GM21526 (cell line): ENCODE measurements at regions not wholly inside any gene's neighbourhood (a gene's known extent, or its start where the extent isn't known, plus 50 kb on each side); places are given as distances from the start of the nearest gene placed in this dataset.

Source experiments
- ATAC-seq: cut with Tn5 transposase; IDR thresholded peaks from one replicate; pipeline ENCODE4 v1.9.1; 2021; ENCODE audit warnings: moderate library complexity; ENCODE audit not compliant: unreplicated experiment, low FRiP score

DNA sequence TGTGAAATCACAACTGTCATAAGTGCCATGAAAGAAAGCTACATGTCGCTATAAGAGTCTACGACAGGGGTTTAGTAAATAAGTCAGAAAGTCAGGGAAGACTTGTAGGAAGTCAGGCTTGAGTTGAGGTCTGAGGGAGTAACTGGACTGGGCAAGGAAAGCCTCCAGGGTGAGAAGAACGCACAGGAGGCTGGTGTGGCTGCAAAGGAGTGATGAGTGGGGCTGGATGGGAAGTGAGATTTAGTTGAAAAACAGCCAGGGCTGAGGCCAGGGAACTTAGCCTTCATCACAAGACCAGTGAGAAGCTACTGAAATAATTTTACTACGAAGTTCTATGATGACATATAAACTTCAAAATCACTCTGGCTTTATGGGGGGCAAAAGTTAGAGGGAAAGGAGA, 763.7 kb upstream of the PHF14 start:
- ATAC-seq: no peak

DNA sequence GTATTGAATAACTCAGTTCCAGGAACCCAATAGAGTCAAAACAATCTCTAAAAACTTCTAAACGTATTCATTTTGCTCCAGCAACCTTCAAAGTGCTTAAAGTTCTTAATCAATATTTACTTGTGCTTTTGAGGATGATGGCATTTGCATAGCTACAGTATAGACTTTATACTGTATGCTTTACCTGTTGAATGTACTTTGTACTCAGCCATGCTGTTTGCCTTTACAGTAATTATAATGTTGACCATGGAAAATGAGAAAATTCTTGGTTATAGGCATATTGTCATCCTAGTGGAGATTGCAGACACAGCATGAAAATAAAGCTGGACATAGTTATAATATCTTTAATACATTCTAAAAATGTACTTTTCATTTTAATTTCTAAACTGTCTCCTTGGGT, 762.7 kb upstream of the PHF14 start:
- no peak for ATAC-seq

DNA sequence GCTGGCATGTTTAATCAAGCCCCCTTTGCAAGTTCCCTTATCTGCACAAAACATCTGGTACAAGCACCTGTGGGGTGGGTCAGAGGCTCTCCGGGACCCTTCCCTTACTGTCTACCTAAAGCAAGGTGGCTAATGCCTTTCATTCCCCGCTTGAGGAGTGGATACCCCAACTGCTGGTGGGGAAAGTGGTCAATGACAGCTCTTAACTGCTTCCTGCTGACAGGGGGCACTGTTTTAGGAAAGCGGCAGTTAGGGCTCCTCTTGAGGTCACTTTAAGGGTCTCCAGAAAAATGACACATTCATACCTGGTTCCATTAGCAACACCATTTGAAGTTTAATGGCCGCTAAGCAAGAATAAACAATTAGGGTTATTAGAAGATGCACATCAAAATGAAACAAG, 761.8 kb upstream of the PHF14 start:
- no peak for ATAC-seq

DNA sequence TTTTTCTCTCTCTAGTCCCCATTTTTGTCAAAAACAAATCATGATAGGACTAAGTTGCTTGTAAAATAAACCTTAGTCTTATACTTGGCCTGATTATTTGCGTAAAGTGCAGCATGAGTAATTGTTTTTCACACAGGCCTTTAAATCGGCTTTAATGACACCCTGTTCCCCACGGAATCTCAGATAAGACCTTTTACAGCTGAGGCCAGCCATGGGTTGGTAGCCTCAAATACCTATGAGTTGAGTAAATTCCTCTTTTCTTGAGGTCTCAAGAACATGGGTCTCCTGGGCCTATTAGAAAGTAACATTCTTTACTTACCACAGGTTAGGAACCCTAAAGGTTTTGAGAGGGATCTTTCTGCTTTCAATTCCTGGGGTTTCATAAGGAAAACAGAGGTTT, 761.0 kb upstream of the PHF14 start:
- ATAC-seq: no peak

DNA sequence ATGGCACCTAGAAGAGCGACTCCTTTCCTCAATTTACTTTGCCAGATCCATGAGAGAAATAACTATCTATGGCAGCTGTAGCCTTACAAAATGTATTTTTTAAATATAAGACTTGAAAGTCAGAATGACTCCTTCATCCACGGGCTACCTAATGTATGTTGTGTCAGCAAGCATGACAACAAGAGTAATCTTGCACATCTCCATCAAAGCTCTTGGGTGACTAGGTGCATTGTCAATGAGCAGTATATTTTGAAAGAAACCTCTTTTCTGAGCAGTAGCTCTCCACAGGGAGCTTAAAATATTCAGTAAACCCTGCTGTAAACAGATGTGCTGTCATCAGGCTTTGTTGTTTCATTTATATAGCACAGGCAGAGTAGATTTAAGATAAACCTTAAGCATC, 757.2 kb upstream of the PHF14 start:
- no peak for ATAC-seq

DNA sequence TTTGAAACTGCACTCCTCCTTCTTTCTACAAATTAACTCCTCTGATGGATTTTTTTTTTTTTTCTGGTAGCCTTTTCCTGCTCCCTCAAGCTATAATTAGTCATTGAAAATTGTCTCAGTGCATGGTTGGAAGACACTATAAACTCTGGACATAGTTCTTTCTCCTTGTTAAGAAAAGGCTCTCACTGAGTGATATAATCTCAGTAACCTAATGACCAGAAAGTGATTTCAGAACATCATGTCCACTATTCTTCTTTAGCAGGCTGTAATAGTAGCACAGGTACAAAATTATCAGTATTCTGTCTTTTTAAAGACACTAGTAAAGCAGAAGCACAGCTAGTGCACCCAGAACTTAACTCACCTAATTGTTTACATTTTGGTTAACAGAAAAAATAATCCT, 752.6 kb upstream of the PHF14 start:
- no peak for ATAC-seq

DNA sequence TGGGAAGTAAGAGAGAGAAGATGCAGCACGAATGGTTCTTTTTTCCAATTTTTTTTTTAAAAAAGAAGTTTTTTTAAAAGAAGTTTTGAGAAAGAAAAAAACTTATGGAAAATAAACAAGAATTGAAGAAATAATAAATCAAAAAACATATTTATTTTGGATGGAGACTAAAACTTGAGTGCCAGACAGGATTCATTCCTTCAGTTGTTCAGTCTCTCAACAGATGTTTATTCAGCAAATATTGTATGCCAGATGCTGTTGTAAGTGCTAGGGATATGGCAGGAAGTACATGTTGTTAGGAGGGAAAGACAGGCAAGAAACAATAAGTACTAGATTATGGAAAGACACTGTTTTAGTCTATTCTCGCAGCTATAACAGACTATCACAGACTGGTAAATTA, 750.7 kb upstream of the PHF14 start:
- ATAC-seq: no peak

DNA sequence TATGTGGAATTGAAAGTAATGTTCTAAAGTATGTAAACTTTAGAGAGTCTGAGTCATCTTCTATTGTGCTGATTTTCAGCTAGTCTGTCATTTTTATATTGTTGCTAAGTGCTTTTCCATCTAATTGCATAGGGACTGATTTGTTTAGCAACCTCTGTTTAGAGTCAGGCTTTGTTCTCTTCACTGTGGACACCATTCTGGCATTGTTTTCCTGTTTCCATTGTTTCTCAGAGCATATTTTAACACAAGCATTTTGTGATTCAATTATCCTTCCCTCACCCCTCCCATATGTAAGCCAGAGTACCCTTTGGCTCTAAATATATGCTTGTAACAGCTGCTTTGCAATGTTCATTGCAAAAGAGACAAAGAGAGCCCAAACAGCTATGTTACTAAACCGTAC, 748.4 kb upstream of the PHF14 start:
- no peak for ATAC-seq

DNA sequence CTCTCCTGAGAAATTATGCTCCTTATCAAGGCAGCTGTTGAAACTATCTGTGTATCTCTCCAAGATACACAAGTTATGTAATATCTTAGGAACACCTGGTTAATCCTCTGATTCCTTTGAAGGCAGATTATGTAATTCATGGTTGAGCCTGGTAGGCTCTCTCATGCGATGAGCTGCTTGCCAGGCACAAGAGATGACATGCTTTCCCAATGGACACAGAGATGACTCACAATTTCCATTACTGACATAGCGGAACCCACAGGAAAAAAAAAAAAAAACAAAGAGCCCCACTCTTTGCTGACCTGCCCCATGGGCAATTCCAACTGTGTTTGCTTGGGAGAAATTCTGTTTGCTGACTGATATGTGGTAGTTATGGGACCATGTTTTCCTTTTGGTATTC, 736.4 kb upstream of the PHF14 start:
- no peak for ATAC-seq

DNA sequence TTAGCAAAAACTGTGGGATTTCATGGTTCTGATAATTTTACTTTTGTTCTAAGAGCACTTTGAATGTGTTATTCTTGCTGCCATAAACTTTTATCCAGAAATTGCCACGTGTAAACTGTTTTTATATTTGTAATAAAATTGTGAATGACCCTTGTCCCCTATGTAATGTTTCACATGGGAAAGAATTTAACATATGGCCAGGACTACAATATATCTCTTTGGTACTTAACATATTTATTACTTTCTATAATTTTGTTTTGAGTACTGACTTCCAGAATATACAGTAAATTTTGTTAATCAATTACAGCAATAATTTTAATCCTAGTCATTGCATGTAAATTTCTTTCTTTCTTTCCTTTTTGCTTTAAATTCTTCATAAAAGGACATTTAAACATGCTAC, 735.0 kb upstream of the PHF14 start:
- no peak for ATAC-seq

DNA sequence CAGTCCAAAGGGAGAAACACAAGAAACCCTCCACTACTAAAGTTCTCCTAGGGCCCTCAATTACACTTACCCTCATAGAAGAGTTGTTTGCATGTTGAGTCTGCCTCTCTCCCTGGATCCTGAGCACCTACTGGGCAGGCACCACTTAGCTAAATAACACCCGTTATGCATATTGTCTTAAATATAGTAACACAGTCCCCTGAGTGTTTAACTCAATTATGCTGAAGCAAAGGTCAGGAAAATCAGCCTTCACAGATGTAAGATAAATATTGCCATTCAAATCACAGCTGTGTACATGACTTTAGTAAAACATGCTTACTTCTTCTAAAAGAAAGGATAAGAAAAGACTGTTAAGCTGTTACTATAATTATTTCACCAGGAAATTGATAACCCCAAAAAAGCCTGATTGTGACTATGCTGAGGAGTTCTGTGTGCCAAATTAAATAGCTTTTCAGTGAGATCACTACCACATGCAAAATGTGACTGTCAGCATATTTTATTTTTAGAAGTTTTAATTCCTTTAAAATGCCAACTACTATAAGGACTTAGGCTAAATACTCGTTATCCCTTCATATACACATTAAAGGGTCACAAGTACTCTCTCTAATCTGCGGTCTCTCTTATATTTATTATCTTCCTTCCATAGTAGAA, 733.9 kb upstream of the PHF14 start:
- no peak for ATAC-seq

DNA sequence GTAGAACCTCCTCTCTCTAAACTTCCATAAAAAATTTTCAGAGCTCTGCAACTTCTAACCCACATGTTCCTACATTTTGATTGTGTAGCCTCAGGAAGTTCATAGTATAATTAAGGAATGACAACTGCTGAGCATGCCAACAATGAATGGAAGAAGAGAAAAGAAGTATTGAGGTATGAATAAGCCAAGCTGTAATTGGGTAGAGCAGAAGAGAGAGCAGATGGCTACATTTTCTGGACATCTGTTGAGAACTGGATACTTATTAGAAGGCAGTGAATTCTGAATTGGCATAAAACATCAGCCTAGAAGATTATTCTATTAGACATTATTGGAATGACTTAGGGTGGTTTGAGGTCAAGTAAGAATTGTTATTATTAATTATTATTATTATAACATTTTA, 728.3 kb upstream of the PHF14 start:
- no peak for ATAC-seq

DNA sequence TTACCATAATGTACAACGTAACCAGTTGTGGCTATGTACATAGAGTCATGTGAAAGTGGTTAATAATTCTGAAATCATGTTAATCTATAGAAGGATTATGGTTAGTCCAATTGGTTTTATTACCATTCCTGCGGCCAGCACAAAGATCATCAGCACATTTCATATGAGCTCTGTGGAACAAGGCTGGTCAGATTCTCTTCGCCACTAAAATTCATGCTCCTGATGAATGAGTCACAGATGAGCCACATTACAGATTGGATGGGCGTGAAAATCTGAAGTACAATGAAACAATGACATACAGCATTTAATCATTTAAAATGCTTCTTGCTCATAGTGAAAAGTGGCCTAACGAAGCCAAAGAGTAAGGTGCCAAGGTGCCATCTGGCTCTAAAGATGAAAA, 716.2 kb upstream of the PHF14 start:
- no peak for ATAC-seq

DNA sequence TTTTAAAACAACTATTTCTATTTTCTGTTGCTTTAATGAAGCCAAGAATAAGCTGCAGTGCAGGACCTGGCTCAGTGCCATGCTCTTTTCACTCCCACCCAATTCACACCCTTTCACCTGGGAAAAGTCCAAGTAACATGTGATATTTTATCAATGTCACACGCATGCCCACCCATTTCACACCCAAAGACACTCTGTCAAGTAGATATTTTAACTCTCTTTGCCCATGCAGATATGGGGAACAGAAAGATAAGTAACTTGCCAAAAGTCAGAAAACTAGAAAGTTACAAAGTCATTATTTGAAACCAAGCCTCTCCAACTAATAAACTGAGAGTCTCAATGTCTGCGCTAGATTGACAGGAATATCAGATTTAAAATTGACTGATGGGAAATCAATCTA, 706.7 kb upstream of the PHF14 start:
- no peak for ATAC-seq

DNA sequence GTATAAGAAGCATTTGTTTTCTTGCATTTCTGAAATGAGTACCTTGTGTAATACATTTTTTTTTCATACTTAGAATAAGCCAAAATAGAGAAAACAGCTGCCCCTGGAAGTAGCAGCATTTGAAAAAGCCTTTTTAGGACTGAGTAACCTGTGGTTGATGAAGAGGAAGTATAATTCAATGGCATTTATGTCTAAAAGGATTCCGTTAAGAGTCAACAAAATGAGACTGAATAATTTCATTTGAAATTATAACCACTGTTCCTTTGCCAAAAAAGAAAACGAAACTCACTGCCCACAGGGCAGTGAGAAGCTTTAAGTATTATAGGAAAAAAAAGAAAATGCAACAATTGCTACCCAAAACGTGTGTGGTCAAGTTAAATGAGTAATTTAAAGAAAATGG, 705.6 kb upstream of the PHF14 start:
- ATAC-seq: no peak

DNA sequence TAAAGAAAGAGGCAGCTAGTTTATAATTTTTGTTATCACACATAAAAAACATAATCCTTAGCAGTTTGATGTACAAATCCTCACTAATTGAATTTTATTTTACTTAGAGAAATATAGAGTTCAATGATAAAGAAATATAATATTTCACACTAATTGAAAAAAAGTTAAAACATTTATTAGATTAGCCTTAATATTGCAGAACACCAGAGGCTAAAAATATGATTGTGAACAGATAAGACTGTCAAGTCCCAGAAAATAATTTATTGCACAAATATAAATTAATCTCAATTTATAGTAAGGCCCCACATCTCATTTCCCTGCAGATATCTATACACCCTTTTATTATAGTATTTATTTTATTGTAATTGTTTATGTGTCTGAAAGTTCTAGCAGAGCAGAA, 690.8 kb upstream of the PHF14 start:
- ATAC-seq: no peak

DNA sequence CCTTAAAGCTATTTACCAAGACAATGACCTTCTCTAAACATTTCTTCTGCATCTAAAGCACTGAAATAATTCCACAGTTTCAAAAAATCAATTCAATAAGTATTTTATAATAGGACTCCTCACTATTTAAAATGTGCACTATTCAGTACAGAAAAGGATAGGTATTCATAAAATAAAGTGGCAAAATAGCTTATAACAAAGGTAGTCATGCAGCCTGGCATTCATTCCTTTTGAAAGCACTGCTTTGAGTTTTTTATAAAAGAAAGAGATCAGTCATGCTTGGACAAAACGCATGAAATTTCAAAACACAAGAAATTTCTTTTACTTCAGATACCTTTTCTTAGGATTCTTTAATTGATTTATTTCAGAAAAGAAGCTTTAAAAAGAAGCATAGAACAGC, 689.7 kb upstream of the PHF14 start:
- no peak for ATAC-seq

DNA sequence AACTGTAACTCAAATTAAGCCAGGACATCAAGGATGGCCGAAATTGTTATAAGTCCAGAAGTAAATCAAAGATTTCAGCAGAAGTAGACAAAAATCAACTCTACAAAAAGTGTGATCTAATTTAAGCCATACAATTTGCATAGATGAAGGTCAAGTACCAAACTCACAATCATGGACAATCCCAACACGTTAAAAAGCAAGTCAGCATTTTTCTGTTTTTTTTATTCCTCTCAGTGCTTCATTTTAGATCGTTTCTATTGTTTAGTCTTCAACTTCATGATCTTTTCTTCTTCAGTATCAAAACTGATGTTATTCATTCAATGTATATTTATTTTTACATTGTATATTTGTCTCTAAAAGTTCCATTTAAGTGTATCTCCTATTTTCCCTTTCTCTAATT, 674.3 kb upstream of the PHF14 start:
- ATAC-seq: no peak

DNA sequence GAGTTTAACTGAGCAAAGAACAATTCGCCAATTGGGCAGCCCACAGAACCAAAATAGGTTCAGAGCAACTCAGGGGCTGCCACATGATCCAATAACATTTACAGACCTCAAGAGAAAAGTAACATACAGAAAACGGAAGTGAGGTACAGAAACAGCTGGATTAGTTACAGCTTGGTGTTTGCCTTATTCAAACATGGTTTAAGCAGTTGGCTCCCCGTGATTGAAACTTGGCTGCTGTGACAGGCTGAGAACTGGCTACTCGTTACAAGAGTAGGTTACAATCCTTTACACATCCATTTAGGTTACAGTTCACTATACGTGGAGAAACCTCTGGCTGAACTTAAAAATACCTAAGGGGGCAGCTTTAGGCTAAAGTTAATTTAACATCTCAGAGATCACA, 673.1 kb upstream of the PHF14 start:
- ATAC-seq: no peak

DNA sequence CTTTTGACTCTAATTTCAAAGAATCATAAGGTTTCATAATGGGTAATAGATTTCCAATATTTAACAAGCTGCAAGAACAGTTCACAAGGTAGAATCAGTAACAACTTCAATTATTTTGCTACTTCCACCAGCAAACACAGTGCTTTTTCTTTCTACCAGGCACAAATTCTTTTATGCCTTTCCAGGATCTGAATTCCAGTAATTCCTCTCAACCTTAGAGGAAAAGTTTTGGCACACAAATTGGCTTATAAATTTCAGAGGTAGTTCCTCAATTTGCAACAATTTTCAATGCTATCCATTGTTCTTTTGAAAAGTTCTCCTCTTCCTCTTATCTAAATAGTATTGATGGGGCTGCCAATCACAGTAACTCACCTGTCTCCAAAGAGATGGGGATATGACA, 665.4 kb upstream of the PHF14 start:
- ATAC-seq: no peak

DNA sequence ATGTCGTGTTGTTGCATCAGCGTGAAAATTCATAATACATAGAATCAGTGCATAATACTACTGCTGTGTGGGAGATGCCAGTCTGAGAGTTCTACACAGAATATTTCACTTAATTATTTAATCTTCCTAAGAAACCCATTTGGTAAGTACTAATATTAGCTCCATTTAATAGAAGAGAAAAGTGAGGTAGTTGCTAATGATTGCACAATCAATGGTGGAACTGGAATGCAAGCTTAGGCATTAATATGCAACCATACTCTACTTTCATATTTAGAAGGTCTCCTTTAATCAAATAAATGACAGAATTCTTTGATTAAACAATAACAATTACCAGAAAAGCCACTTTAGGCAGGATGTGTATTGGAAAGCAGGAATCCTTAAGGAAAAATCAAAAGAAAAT, 660.7 kb upstream of the PHF14 start:
- no peak for ATAC-seq

DNA sequence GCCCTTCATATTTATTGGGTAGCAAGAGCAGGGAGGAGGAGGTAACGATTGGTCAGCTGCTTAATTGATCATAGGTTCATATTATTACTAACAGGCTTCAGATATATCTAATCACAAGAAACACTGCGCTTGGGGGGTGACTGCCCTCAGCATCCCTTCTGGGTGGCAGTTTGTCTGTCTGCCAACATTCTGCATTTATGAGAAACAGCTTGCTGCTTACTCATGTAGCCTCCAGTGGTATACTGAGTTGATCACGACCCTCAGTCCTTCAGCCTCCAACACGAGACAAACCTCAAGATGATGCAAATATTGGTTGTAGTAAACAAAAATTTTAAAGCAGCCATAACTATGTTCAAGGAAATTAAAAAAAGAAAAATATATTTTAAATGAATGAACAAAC, 657.8 kb upstream of the PHF14 start:
- ATAC-seq: no peak

DNA sequence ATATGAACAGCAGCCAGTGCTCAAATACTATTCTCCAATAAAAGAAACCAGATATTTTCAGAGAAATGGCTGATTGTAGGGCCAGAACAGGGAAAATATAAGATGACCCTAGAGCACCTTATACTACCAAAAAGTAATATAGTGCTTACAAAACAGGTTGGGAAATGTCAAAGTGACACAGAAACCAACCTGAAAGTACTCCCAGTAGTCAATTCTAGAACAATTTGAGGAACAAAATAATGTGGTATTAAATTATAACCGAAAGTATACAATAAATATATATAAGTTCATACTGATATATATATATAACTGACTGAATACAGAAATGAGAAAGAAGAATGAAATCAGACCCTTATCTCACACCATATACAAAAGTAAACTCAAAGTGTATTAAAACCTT, 657.2 kb upstream of the PHF14 start:
- no peak for ATAC-seq
